ENCODE measurements at regions not wholly inside any gene's neighbourhood (a gene's known extent, or its start where the extent isn't known, plus 50 kb on each side); places are given as distances from the start of the nearest gene placed in this dataset.

DNA sequence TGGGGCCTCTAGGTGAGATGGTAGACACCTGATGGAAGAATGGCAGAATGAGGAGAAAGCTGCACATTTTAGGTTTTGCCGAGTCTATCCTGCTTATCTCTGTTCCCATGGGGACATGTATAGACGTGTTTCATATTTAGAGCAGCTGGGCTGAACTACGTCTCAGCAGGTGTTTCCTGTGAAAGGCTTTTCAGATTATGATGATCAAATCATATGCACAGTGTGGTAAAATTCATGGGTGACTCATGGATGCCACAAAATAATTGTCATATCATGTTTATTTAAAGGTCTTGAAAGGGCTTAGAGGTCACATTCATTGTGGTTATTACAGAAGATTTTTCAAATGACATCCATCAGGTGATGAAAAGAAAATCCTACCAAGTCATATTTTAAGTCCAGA is 90.5 kb downstream of the ICOS start:
- H3K4me3 ChIP-seq (ENCODE audit: control extremely low read depth in 1 of 5, extremely low read depth in 1 of 5, insufficient read depth in 1 of 5, low read depth in 2 of 5, low read length in 4 of 5), result no peak overlapping the region
- DNase-seq (no peak), ATAC-seq (ENCODE audit: low read depth) (no peak)
- Mint-ChIP-seq H3K9me3 (ENCODE audit: insufficient read depth) (no peaks in the 10 kb centered on the region), H3K4me1 (peaks cover 14% of the 10 kb centered on the region), H3K27me3 (peaks cover 15% of the 10 kb centered on the region), H3K27ac (no peak overlapping the region), H3K4me3 (no peak overlapping the region)
- no peaks in the 10 kb centered on the region for H3K79me2 ChIP-seq (ENCODE audit: control insufficient read depth, insufficient read depth, low read length)
- no peaks in the 10 kb centered on the region for H3K27me3 ChIP-seq (replicated peaks in 1 of 4; ENCODE audit: control extremely low read depth in 1 of 4, control insufficient read depth in 3 of 4, insufficient read depth in 4 of 4, low read length in 3 of 4)
- intact Hi-C loops (cut with micrococcal nuclease), result no loop called here
- no peak overlapping the region for H2AFZ ChIP-seq (ENCODE audit: insufficient read depth, low read depth, low read length, poor library complexity, severe bottlenecking)
- H3K36me3 ChIP-seq (replicated peaks in 1 of 2; ENCODE audit: control extremely low read depth in 1 of 2, control insufficient read depth in 1 of 2, extremely low read depth in 1 of 2, insufficient read depth in 2 of 2, low read length in 1 of 2), result no peaks in the 10 kb centered on the region
- no peaks in the 10 kb centered on the region for H4K20me1 ChIP-seq (ENCODE audit: control insufficient read depth, insufficient read depth, low read length, poor library complexity, severe bottlenecking)
- no peak overlapping the region for H3K9ac ChIP-seq (ENCODE audit: low read length)
- H3K27ac ChIP-seq (ENCODE audit: low read length in 2 of 2), result no peak overlapping the region
- CTCF ChIA-PET, result no interaction called here
- peaks cover 0 to 2% of the 10 kb centered on the region in 2 donors for H3K4me1 ChIP-seq (ENCODE audit: control insufficient read depth in 2 of 2, insufficient read depth in 2 of 2, low read length in 2 of 2)
- H3K4me2 ChIP-seq (replicated peaks; ENCODE audit: low read depth, low read length, poor library complexity, severe bottlenecking), result no peak overlapping the region
- no peaks in the 10 kb centered on the region for H3K9me3 ChIP-seq (ENCODE audit: control extremely low read depth in 1 of 3, control insufficient read depth in 2 of 3, insufficient read depth in 1 of 3, low read length in 2 of 3)
- TF ChIP-seq, protein P1, sequence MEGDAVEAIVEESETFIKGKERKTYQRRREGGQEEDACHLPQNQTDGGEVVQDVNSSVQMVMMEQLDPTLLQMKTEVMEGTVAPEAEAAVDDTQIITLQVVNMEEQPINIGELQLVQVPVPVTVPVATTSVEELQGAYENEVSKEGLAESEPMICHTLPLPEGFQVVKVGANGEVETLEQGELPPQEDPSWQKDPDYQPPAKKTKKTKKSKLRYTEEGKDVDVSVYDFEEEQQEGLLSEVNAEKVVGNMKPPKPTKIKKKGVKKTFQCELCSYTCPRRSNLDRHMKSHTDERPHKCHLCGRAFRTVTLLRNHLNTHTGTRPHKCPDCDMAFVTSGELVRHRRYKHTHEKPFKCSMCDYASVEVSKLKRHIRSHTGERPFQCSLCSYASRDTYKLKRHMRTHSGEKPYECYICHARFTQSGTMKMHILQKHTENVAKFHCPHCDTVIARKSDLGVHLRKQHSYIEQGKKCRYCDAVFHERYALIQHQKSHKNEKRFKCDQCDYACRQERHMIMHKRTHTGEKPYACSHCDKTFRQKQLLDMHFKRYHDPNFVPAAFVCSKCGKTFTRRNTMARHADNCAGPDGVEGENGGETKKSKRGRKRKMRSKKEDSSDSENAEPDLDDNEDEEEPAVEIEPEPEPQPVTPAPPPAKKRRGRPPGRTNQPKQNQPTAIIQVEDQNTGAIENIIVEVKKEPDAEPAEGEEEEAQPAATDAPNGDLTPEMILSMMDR (IDR thresholded peaks at IDR 0.05), result no peak
- TF ChIP-seq EZH2 (IDR thresholded peaks at IDR 0.05; ENCODE audit: borderline replicate concordance, insufficient read depth, low read depth, low read length, poor library complexity, severe bottlenecking), result no peak
- 0% methylated on average over 3 of the region's 3 CpGs for WGBS (ENCODE audit: insufficient coverage)
- POLR2A ChIA-PET, result no interaction called here

- Histone ChIP-seq H3K9me3 (ENCODE audit: control extremely low read depth in 1 of 3, control insufficient read depth in 2 of 3, insufficient read depth in 1 of 3, low read length in 2 of 3) (no peaks in the 10 kb centered on the region), H3K79me2 (ENCODE audit: control insufficient read depth, insufficient read depth, low read length) (no peaks in the 10 kb centered on the region), H2AFZ (ENCODE audit: insufficient read depth, low read depth, low read length, poor library complexity, severe bottlenecking) (no peak overlapping the region), H3K4me2 (replicated peaks; ENCODE audit: low read depth, low read length, poor library complexity, severe bottlenecking) (no peak overlapping the region), H3K36me3 (replicated peaks in 1 of 2; ENCODE audit: control extremely low read depth in 1 of 2, control insufficient read depth in 1 of 2, extremely low read depth in 1 of 2, insufficient read depth in 2 of 2, low read length in 1 of 2) (no peaks in the 10 kb centered on the region), H3K9ac (ENCODE audit: low read length) (no peak overlapping the region), H3K27ac (ENCODE audit: low read length in 2 of 2) (no peak overlapping the region), H3K27me3 (replicated peaks in 1 of 4; ENCODE audit: control extremely low read depth in 1 of 4, control insufficient read depth in 3 of 4, insufficient read depth in 4 of 4, low read length in 3 of 4) (no peaks in the 10 kb centered on the region), H4K20me1 (ENCODE audit: control insufficient read depth, insufficient read depth, low read length, poor library complexity, severe bottlenecking) (no peaks in the 10 kb centered on the region), H3K4me3 (ENCODE audit: control extremely low read depth in 1 of 5, extremely low read depth in 1 of 5, insufficient read depth in 1 of 5, low read depth in 2 of 5, low read length in 4 of 5) (no peak overlapping the region), H3K4me1 (ENCODE audit: control insufficient read depth in 2 of 2, insufficient read depth in 2 of 2, low read length in 2 of 2) (peaks cover 0 to 2% of the 10 kb centered on the region in 2 donors)
- H3K27ac Mint-ChIP-seq, result no peak overlapping the region
- DNase-seq (no peak), ATAC-seq (ENCODE audit: low read depth) (no peak)
- H3K4me3 Mint-ChIP-seq, result no peak overlapping the region
- TF ChIP-seq, protein P1 (IDR thresholded peaks at IDR 0.05), result no peak
- TF ChIP-seq EZH2 (IDR thresholded peaks at IDR 0.05; ENCODE audit: borderline replicate concordance, insufficient read depth, low read depth, low read length, poor library complexity, severe bottlenecking), result no peak
- peaks cover 9% of the 10 kb centered on the region for H3K27me3 Mint-ChIP-seq
- WGBS (ENCODE audit: insufficient coverage), result 83% methylated on average over 1 of the region's 2 CpGs
- intact Hi-C loops (cut with micrococcal nuclease), result no loop called here
- ChIA-PET CTCF (no interaction called here), POLR2A (no interaction called here)
- H3K4me1 Mint-ChIP-seq, result peaks cover 14% of the 10 kb centered on the region
- H3K9me3 Mint-ChIP-seq (ENCODE audit: insufficient read depth), result no peaks in the 10 kb centered on the region
Observed at GRCh38 chr2:204030322-204030721, 93.8 kb downstream of the ICOS start.
